ENCODE measurements at regions not wholly inside any gene's neighbourhood (a gene's known extent, or its start where the extent isn't known, plus 50 kb on each side); places are given as distances from the start of the nearest gene placed in this dataset.
"Not testable (repeated sequence)": the region's sequence is repeated elsewhere in the genome, so short reads cannot be mapped to it uniquely, and the experiment has no call there.

DNA sequence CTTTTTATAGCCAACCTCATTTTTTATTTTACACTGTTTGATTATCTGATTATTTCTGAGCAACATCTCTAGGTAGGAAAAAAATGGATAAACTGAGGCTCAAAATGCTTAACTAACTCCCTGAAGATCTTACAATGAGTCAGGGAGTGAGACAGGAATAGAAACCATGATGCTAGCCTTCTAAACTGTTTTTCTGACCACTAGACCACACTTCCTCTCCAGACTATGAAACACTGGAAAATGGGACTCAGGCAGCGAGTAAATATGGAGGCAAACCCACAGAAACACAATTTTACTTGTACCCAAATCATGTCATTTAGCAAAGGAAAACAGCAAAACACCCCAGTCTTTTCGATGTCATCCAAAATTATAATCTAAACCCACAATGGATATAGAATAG, 129.9 kb upstream of the ANKH start:
- no peaks in the 10 kb centered on the region for H3K36me3 ChIP-seq (ENCODE audit: control insufficient read depth in 1 of 2, insufficient read depth in 2 of 2, low read length in 1 of 2)
- ATAC-seq (ENCODE audit: low FRiP score) (no peak), DNase-seq (no peak)
- intact Hi-C loops (cut with DNase I) = loop anchor here in 1 of 2 donors (5.0 kb wide), 1 partner anchor 129 kb away; the partner anchor contains the start of gene ANKH
- H3K27ac ChIP-seq (ENCODE audit: low read depth in 1 of 2, low read length in 2 of 2) = no peak overlapping the region
- H3K9me3 ChIP-seq (ENCODE audit: control insufficient read depth, low read length) = no peaks in the 10 kb centered on the region
- H3K4me1 ChIP-seq (ENCODE audit: control insufficient read depth in 1 of 2, insufficient read depth in 2 of 2, low read length in 2 of 2) = no peaks in the 10 kb centered on the region
- H3K27me3 ChIP-seq (ENCODE audit: control insufficient read depth in 1 of 2, insufficient read depth in 2 of 2, low read length in 1 of 2) = no peaks in the 10 kb centered on the region
- no peak overlapping the region for H3K4me3 ChIP-seq (ENCODE audit: low read length in 2 of 2)
- WGBS, 2 donors = 92% methylated on average over 2 of the region's 2 CpGs

DNA sequence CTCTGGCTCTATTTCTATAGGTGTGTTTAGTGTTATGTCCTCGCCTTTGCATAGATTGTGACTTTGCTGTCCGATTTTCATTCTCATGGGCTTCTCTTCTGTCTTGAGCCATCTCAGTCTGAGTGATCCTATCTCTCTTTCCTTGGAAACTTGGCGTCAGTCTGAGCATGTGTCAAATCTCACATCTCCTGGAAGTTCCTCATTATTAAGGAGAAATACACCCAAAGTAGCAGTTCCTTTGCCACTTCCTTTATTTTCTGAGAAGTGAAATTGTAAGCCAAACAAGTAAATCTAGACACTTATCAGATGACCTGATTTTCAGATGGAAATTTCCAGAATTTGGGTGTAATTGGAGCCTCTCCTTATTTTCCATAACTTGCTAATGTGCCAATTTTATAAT, 126.9 kb upstream of the ANKH start:
- Histone ChIP-seq H3K4me3 (ENCODE audit: low read length in 2 of 2) (no peak overlapping the region), H3K36me3 (ENCODE audit: control insufficient read depth in 1 of 2, insufficient read depth in 2 of 2, low read length in 1 of 2) (no peaks in the 10 kb centered on the region), H3K4me1 (ENCODE audit: control insufficient read depth in 1 of 2, insufficient read depth in 2 of 2, low read length in 2 of 2) (no peaks in the 10 kb centered on the region), H3K27ac (ENCODE audit: low read depth in 1 of 2, low read length in 2 of 2) (no peak overlapping the region), H3K9me3 (ENCODE audit: control insufficient read depth, low read length) (no peaks in the 10 kb centered on the region), H3K27me3 (ENCODE audit: control insufficient read depth in 1 of 2, insufficient read depth in 2 of 2, low read length in 1 of 2) (no peaks in the 10 kb centered on the region)
- ATAC-seq (ENCODE audit: low FRiP score) (no peak), DNase-seq (no peak)
- intact Hi-C loops (cut with DNase I) = no loop called here
- 88 to 91% methylated on average over 3 of the region's 3 CpGs for WGBS, 2 donors

DNA sequence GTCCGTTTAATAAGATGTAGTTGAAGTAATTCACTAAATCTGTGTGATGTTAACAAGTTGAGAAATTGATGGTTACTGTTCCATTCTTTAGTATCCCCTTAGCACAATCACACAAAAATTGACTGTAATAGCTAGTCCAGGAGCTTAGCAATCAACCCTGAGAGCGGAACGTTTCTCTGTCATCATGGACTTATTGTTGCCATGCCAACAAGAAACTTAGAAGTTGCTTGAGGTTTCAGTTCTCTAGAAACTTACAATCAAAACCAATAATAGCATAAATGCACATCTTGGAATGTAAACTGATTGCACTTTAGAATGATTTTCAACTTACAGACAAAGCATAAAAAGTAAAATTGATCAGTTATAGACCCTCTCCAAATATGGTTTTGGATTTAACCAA, 125.4 kb upstream of the ANKH start:
- Histone ChIP-seq H3K36me3 (ENCODE audit: control insufficient read depth in 1 of 2, insufficient read depth in 2 of 2, low read length in 1 of 2) (no peaks in the 10 kb centered on the region), H3K4me1 (ENCODE audit: control insufficient read depth in 1 of 2, insufficient read depth in 2 of 2, low read length in 2 of 2) (no peaks in the 10 kb centered on the region), H3K27me3 (ENCODE audit: control insufficient read depth in 1 of 2, insufficient read depth in 2 of 2, low read length in 1 of 2) (no peaks in the 10 kb centered on the region), H3K27ac (ENCODE audit: low read depth in 1 of 2, low read length in 2 of 2) (no peak overlapping the region), H3K9me3 (ENCODE audit: control insufficient read depth, low read length) (no peaks in the 10 kb centered on the region), H3K4me3 (ENCODE audit: low read length in 2 of 2) (no peak overlapping the region)
- DNase-seq (no peak), ATAC-seq (ENCODE audit: low FRiP score) (no peak)
- intact Hi-C loops (cut with DNase I) = no loop called here
- WGBS, 2 donors = 64 to 70% methylated on average over 3 of the region's 3 CpGs

DNA sequence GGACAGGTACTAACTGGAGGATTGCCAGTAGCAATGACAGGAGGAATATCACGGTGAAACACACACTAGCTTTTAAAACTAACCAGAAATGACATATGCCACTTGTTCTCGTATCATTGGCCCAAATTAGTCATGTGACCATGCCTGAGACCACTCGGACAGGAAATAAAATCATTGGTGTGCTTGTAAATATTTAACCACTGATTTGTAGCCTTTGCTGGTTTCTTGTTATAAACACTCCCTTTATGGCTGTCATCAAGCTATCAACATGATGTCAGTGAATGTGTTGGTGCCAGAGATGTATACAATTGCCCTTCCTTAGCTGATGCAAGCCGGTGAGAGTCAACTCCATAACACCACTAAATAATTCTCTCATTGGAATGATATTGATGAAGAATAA, 123.7 kb upstream of the ANKH start:
- no peaks in the 10 kb centered on the region for H3K27me3 ChIP-seq (ENCODE audit: control insufficient read depth in 1 of 2, insufficient read depth in 2 of 2, low read length in 1 of 2)
- DNase-seq (no peak), ATAC-seq (ENCODE audit: low FRiP score) (no peak)
- H3K4me1 ChIP-seq (ENCODE audit: control insufficient read depth in 1 of 2, insufficient read depth in 2 of 2, low read length in 2 of 2) = no peaks in the 10 kb centered on the region
- no peak overlapping the region for H3K4me3 ChIP-seq (ENCODE audit: low read length in 2 of 2)
- H3K36me3 ChIP-seq (ENCODE audit: control insufficient read depth in 1 of 2, insufficient read depth in 2 of 2, low read length in 1 of 2) = no peaks in the 10 kb centered on the region
- H3K27ac ChIP-seq (ENCODE audit: low read depth in 1 of 2, low read length in 2 of 2) = no peak overlapping the region
- 84 to 86% methylated on average over 4 of the region's 4 CpGs for WGBS, 2 donors
- intact Hi-C loops (cut with DNase I) = no loop called here
- no peaks in the 10 kb centered on the region for H3K9me3 ChIP-seq (ENCODE audit: control insufficient read depth, low read length)

DNA sequence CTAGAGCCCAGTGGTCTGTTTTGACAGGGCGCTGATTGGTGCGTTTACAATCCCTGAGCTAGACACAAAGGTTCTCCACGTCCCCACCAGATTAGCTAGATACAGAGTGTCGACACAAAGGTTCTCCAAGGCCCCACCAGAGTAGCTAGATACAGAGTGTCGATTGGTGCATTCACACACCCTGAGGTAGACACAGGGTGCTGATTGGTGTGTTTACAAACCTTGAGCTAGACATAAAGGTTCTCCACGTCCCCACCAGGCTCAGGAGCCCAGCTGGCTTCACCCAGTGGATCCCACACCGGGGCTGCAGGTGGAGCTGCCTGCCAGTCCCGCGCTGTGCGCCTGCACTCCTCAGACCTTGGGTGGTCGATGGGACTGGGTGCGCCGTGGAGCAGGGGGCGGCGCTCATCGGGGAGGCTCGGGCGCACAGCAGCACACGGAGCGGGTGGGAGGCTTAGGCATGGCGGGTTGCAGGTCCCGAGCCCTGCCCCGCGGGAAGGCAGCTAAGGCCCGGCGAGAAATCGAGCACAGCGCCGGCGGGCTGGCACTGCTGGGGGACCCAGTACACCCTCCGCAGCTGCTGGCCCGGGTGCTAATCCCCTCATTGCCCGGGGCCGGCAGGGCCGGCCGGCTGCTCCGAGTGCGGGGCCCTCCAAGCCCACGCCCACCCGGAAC, 122.0 kb upstream of the ANKH start:
- H3K36me3 ChIP-seq (ENCODE audit: control insufficient read depth in 1 of 2, insufficient read depth in 2 of 2, low read length in 1 of 2); H3K27me3 ChIP-seq (ENCODE audit: control insufficient read depth in 1 of 2, insufficient read depth in 2 of 2, low read length in 1 of 2); H3K4me3 ChIP-seq (ENCODE audit: low read length in 2 of 2); DNase-seq; H3K27ac ChIP-seq (ENCODE audit: low read depth in 1 of 2, low read length in 2 of 2); H3K9me3 ChIP-seq (ENCODE audit: control insufficient read depth, low read length); H3K4me1 ChIP-seq (ENCODE audit: control insufficient read depth in 1 of 2, insufficient read depth in 2 of 2, low read length in 2 of 2); intact Hi-C loops (cut with DNase I); ATAC-seq (ENCODE audit: low FRiP score): not testable (repeated sequence)
- 91 to 92% methylated on average over 33 to 40 of the region's 40 CpGs for WGBS, 2 donors

DNA sequence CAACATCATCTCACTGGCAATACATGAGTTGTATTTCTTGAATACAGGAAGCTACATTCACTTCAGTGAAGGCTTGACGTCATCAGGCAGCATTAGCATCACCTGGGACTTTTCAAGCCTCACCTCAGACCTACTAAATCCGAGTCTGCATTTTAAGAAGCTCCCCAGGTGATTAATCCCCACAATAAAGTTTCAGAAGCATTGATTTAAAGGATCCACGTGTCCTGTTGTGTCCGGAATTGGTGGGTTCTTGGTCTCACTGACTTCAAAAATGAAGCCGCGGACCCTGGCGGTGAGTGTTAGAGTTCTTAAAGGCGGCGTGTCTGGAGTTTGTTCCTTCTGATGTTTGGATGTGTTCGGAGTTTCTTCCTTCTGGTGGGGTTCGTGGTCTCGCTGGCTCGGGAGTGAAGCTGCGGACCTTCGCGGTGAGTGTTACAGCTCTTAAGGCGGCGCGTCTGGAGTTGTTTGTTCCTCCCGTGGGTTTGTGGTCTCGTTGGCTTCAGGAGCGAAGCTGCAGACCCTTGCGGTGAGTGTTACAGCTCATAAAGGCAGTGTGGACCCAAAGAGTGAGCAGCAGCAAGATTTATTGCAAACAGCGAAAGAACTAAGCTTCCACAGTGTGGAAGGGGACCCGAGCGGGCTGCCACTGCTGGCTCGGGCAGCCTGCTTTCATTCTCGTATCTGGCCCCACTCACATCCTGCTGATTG, 121.3 kb upstream of the ANKH start:
- not testable (repeated sequence) for ATAC-seq (ENCODE audit: low FRiP score); H3K9me3 ChIP-seq (ENCODE audit: control insufficient read depth, low read length)

DNA sequence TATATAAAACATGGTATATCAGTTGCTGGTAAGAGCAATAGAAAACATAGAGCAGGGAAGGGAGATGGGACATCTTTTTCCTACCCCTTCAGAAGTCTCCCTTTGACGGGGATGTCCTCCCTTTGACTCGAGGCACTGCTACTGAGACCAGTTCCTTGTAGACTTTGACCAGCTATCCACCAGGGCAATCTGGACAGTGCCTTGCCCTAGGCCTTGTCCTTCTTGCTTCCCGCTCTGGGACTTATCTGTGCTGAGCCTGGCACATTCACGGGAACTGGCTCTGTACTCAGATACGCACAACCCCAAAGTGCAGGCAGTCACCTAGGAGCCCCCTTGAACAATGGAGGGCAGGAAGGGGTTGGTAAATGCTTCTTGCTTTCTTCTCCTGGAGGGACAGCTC, 116.6 kb upstream of the ANKH start:
- Histone ChIP-seq H3K27me3 (ENCODE audit: control insufficient read depth in 1 of 2, insufficient read depth in 2 of 2, low read length in 1 of 2) (peaks cover 0 to 1% of the 10 kb centered on the region in 2 donors), H3K4me3 (ENCODE audit: low read length in 2 of 2) (no peak overlapping the region), H3K36me3 (ENCODE audit: control insufficient read depth in 1 of 2, insufficient read depth in 2 of 2, low read length in 1 of 2) (no peaks in the 10 kb centered on the region), H3K27ac (ENCODE audit: low read depth in 1 of 2, low read length in 2 of 2) (no peak overlapping the region), H3K4me1 (ENCODE audit: control insufficient read depth in 1 of 2, insufficient read depth in 2 of 2, low read length in 2 of 2) (no peaks in the 10 kb centered on the region), H3K9me3 (ENCODE audit: control insufficient read depth, low read length) (no peaks in the 10 kb centered on the region)
- no peak for DNase-seq
- no peak for ATAC-seq (ENCODE audit: low FRiP score)
- intact Hi-C loops (cut with DNase I) = no loop called here
- 94 to 96% methylated on average over 5 of the region's 5 CpGs for WGBS, 2 donors

More for the DNA sequence above, 121.3 kb upstream of the ANKH start:
- intact Hi-C loops (cut with DNase I); H3K4me1 ChIP-seq (ENCODE audit: control insufficient read depth in 1 of 2, insufficient read depth in 2 of 2, low read length in 2 of 2); H3K4me3 ChIP-seq (ENCODE audit: low read length in 2 of 2); DNase-seq; H3K27ac ChIP-seq (ENCODE audit: low read depth in 1 of 2, low read length in 2 of 2); H3K36me3 ChIP-seq (ENCODE audit: control insufficient read depth in 1 of 2, insufficient read depth in 2 of 2, low read length in 1 of 2); H3K27me3 ChIP-seq (ENCODE audit: control insufficient read depth in 1 of 2, insufficient read depth in 2 of 2, low read length in 1 of 2): not testable (repeated sequence)
- WGBS, 2 donors = 60 to 75% methylated on average over 28 of the region's 28 CpGs

DNA sequence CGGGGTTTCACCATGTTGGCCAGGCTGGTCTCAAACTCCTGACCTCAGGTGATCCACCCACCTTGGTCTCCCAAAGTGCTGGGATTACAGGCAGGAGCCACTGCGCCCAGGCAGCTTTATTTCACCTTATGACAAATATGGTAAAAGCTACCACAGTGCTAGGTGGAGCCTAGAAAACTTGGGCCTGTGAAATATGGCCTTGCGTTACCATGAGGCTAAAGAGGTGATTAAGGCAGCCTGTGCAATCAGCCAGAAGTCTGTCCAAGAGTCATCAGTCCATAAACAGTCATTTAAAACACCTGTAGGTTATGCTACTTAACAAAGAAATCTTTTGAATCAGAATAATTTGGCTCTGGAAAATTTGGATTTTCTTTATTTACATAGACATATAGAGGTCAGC, 114.8 kb upstream of the ANKH start:
- Histone ChIP-seq H3K4me3 (ENCODE audit: low read length in 2 of 2) (no peak overlapping the region), H3K36me3 (ENCODE audit: control insufficient read depth in 1 of 2, insufficient read depth in 2 of 2, low read length in 1 of 2) (no peaks in the 10 kb centered on the region), H3K27ac (ENCODE audit: low read depth in 1 of 2, low read length in 2 of 2) (no peak overlapping the region), H3K4me1 (ENCODE audit: control insufficient read depth in 1 of 2, insufficient read depth in 2 of 2, low read length in 2 of 2) (no peaks in the 10 kb centered on the region), H3K27me3 (ENCODE audit: control insufficient read depth in 1 of 2, insufficient read depth in 2 of 2, low read length in 1 of 2) (peaks cover 0 to 1% of the 10 kb centered on the region in 2 donors), H3K9me3 (ENCODE audit: control insufficient read depth, low read length) (no peaks in the 10 kb centered on the region)
- DNase-seq (no peak), ATAC-seq (ENCODE audit: low FRiP score) (no peak)
- WGBS, 2 donors = 96 to 99% methylated on average over 3 of the region's 3 CpGs
- intact Hi-C loops (cut with DNase I) = no loop called here
